Fibroblast of skin of scalp (primary cell): ENCODE measurements at regions not wholly inside any gene's neighbourhood (a gene's known extent, or its start where the extent isn't known, plus 50 kb on each side); places are given as distances from the start of the nearest gene placed in this dataset.
A peak's percentile ranks its signal among the peaks of the same experiment; 100 is the strongest.
"Not testable (repeated sequence)": the region's sequence is repeated elsewhere in the genome, so short reads cannot be mapped to it uniquely, and the experiment has no call there.

ENCODE experiments used
- DNase-seq: peaks from one replicate; pipeline ENCODE4 v3.0.0-alpha.2; 2013

GRCh38 chr2:91525587-91525986 is 2834.1 kb downstream of the RPIA start:
- DNase-seq, result not testable (repeated sequence)

- DNase-seq, result not testable (repeated sequence)
Measured at GRCh38 chr2:91526083-91526482, 2834.6 kb downstream of the RPIA start.

- not testable (repeated sequence) for DNase-seq
Measured at GRCh38 chr2:91527056-91527455, 2835.6 kb downstream of the RPIA start.

GRCh38 chr2:91527491-91528031 is 2836.1 kb downstream of the RPIA start:
- not testable (repeated sequence) for DNase-seq

- DNase-seq, result not testable (repeated sequence)
Measured at GRCh38 chr2:91528361-91528760, 2836.9 kb downstream of the RPIA start.

- DNase-seq, result not testable (repeated sequence)
Measured at GRCh38 chr2:91536109-91536508, 2844.6 kb downstream of the RPIA start.

- DNase-seq, result not testable (repeated sequence)
Measured at GRCh38 chr2:91536549-91537263, 2845.2 kb downstream of the RPIA start.

GRCh38 chr2:91549316-91549715 is 2857.8 kb downstream of the RPIA start:
- DNase-seq, result not testable (repeated sequence)

GRCh38 chr2:91558234-91558633 is 2866.8 kb downstream of the RPIA start:
- DNase-seq, result not testable (repeated sequence)

- not testable (repeated sequence) for DNase-seq
Measured at GRCh38 chr2:91559269-91559668, 2867.8 kb downstream of the RPIA start.

GRCh38 chr2:91559886-91560614 is 2868.6 kb downstream of the RPIA start:
- DNase-seq, result not testable (repeated sequence)

- not testable (repeated sequence) for DNase-seq
Measured at GRCh38 chr2:91562184-91562583, 2870.7 kb downstream of the RPIA start.

- not testable (repeated sequence) for DNase-seq
Measured at GRCh38 chr2:91564700-91565099, 2873.2 kb downstream of the RPIA start.

GRCh38 chr2:91565689-91566430 is 2874.4 kb downstream of the RPIA start:
- not testable (repeated sequence) for DNase-seq

- not testable (repeated sequence) for DNase-seq
Measured at GRCh38 chr2:91566611-91567010, 2875.1 kb downstream of the RPIA start.

- DNase-seq, result not testable (repeated sequence)
Measured at GRCh38 chr2:91567546-91568335, 2876.3 kb downstream of the RPIA start.

- DNase-seq, result not testable (repeated sequence)
Measured at GRCh38 chr2:91568391-91569338, 2877.2 kb downstream of the RPIA start.

- peak; percentile 9 for DNase-seq
Measured at GRCh38 chr2:91571239-91571923, 2879.9 kb downstream of the RPIA start.

GRCh38 chr2:91573018-91573417 is 2881.5 kb downstream of the RPIA start:
- not testable (repeated sequence) for DNase-seq

- DNase-seq, result not testable (repeated sequence)
Measured at GRCh38 chr2:91573755-91574154, 2882.3 kb downstream of the RPIA start.
